IPS-NIHi11 (cell line): ENCODE measurements at regions not wholly inside any gene's neighbourhood (a gene's known extent, or its start where the extent isn't known, plus 50 kb on each side); places are given as distances from the start of the nearest gene placed in this dataset.
"Not testable (repeated sequence)": the region's sequence is repeated elsewhere in the genome, so short reads cannot be mapped to it uniquely, and the experiment has no call there.

Source experiments
- DNase-seq: peaks from one replicate; pipeline ENCODE4 v3.0.0; 2012; ENCODE audit warnings: mixed read lengths, low spot score

- DNase-seq = no peak
These were observed 780.0 kb downstream of the SORCS1 start for GRCh38 chr10:106384496-106384895.

GRCh38 chr10:106380706-106381105 is 783.8 kb downstream of the SORCS1 start:
- no peak for DNase-seq

GRCh38 chr10:106378251-106378650 is 786.3 kb downstream of the SORCS1 start:
- DNase-seq = no peak

- DNase-seq = no peak
These were observed 793.8 kb downstream of the SORCS1 start for GRCh38 chr10:106370751-106371150.

GRCh38 chr10:106360870-106361269 is 803.6 kb downstream of the SORCS1 start:
- no peak for DNase-seq

- DNase-seq = peak; percentile 11
These were observed 809.1 kb downstream of the SORCS1 start for GRCh38 chr10:106355450-106355849.

- no peak for DNase-seq
These were observed 815.6 kb downstream of the SORCS1 start for GRCh38 chr10:106348933-106349332.

- no peak for DNase-seq
These were observed 817.0 kb downstream of the SORCS1 start for GRCh38 chr10:106347547-106347946.

GRCh38 chr10:106343539-106343938 is 821.0 kb downstream of the SORCS1 start:
- not testable (repeated sequence) for DNase-seq

- DNase-seq = no peak
These were observed 823.1 kb downstream of the SORCS1 start for GRCh38 chr10:106341356-106341755.

- DNase-seq = no peak
These were observed 826.0 kb downstream of the SORCS1 start for GRCh38 chr10:106338486-106338885.

- no peak for DNase-seq
These were observed 827.6 kb downstream of the SORCS1 start for GRCh38 chr10:106336874-106337273.

GRCh38 chr10:106327747-106328146 is 836.8 kb downstream of the SORCS1 start:
- no peak for DNase-seq

- DNase-seq = no peak
These were observed 843.6 kb downstream of the SORCS1 start for GRCh38 chr10:106320876-106321275.

GRCh38 chr10:106320078-106320477 is 844.4 kb downstream of the SORCS1 start:
- no peak for DNase-seq

GRCh38 chr10:106317554-106317953 is 847.0 kb downstream of the SORCS1 start:
- no peak for DNase-seq

- no peak for DNase-seq
These were observed 851.5 kb downstream of the SORCS1 start for GRCh38 chr10:106313041-106313440.

GRCh38 chr10:106312087-106312486 is 852.4 kb downstream of the SORCS1 start:
- DNase-seq = no peak

GRCh38 chr10:106311590-106311989 is 852.9 kb downstream of the SORCS1 start:
- DNase-seq = no peak

GRCh38 chr10:106310596-106310995 is 853.9 kb downstream of the SORCS1 start:
- peak; percentile 61 for DNase-seq

- no peak for DNase-seq
These were observed 855.1 kb downstream of the SORCS1 start for GRCh38 chr10:106309376-106309775.

GRCh38 chr10:106308284-106308683 is 856.2 kb downstream of the SORCS1 start:
- DNase-seq = no peak

GRCh38 chr10:106304056-106304455 is 860.5 kb downstream of the SORCS1 start:
- DNase-seq = no peak

- DNase-seq = no peak
These were observed 861.5 kb downstream of the SORCS1 start for GRCh38 chr10:106302961-106303360.

GRCh38 chr10:106301146-106301545 is 863.4 kb downstream of the SORCS1 start:
- no peak for DNase-seq
